Common myeloid progenitor, CD34-positive (primary cell): ENCODE measurements at regions not wholly inside any gene's neighbourhood (a gene's known extent, or its start where the extent isn't known, plus 50 kb on each side); places are given as distances from the start of the nearest gene placed in this dataset.
"Not testable (repeated sequence)": the region's sequence is repeated elsewhere in the genome, so short reads cannot be mapped to it uniquely, and the experiment has no call there.

Source experiments
- CTCF ChIA-PET: fragments of 350-600 bp; sonication (Branson Sonifier 250); formaldehyde crosslinking; loops from one replicate; lab custom pipeline; 2021; ENCODE audit warnings: antibody characterized with exemption; lab: Charles Lee
- POLR2A ChIA-PET: fragments of 350-600 bp; sonication (Branson Sonifier 250); formaldehyde crosslinking; loops from one replicate; lab custom pipeline; 2021; ENCODE audit warnings: antibody characterized with exemption; lab: Charles Lee
- DNase-seq, 3 donors: peaks; one replicate each; pipeline versions ENCODE4 v3.0.0 to v3.0.0-alpha.2; 2013
- H3K27ac ChIP-seq, 2 experiments: 1 replicate in 1 of 2; 2 replicates in 1 of 2; pipeline ENCODE4 v1.7.0; 2013; ENCODE audit warnings: inconsistent platforms in 2 of 2, low read length in 2 of 2, mild to moderate bottlenecking in 2 of 2, low read depth in 1 of 2, moderate library complexity in 1 of 2; ENCODE audit not compliant: severe bottlenecking in 2 of 2, insufficient read depth in 1 of 2, poor library complexity in 1 of 2
- H3K27me3 ChIP-seq, 5 experiments: replicated peaks in 2 of 5; 1 replicate in 3 of 5; 2 replicates in 2 of 5; pipeline versions ENCODE4 v1.6.1 to v1.7.0; 2013; ENCODE audit warnings: low read length in 4 of 5, mild to moderate bottlenecking in 2 of 5, moderate library complexity in 2 of 5, inconsistent platforms in 1 of 5; ENCODE audit not compliant: insufficient read depth in 5 of 5, control insufficient read depth in 4 of 5
- H3K36me3 ChIP-seq, 4 experiments: 1 replicate in 2 of 4; 2 replicates in 2 of 4; pipeline versions ENCODE4 v1.6.1 to v1.7.0; 2013; ENCODE audit warnings: low read length in 3 of 4, control low read depth in 1 of 4, mild to moderate bottlenecking in 1 of 4; ENCODE audit not compliant: control insufficient read depth in 4 of 4, insufficient read depth in 4 of 4
- H3K4me1 ChIP-seq, 4 experiments: 1 replicate in 3 of 4; 2 replicates in 1 of 4; pipeline versions ENCODE4 v1.6.1 to v1.7.1; 2013; ENCODE audit warnings: low read length in 3 of 4, mild to moderate bottlenecking in 3 of 4, control low read depth in 1 of 4, inconsistent platforms in 1 of 4, moderate library complexity in 1 of 4; ENCODE audit not compliant: control insufficient read depth in 4 of 4, insufficient read depth in 4 of 4; ENCODE audit errors: control extremely low read depth in 1 of 4
- H3K4me3 ChIP-seq, 7 experiments: 1 replicate in 4 of 7; 2 replicates in 3 of 7; pipeline versions ENCODE4 v1.5.1 to v1.7.0; 2013; ENCODE audit warnings: mild to moderate bottlenecking in 7 of 7, low read length in 6 of 7, moderate library complexity in 6 of 7, inconsistent platforms in 2 of 7, low read depth in 2 of 7, control low read depth in 1 of 7; ENCODE audit not compliant: insufficient read depth in 4 of 7, control insufficient read depth in 1 of 7; ENCODE audit errors: extremely low read depth in 1 of 7
- H3K9me3 ChIP-seq, 5 experiments: 1 replicate in 4 of 5; 2 replicates in 1 of 5; pipeline versions ENCODE4 v1.6.1 to v1.7.1; 2013; ENCODE audit warnings: low read length in 4 of 5, mild to moderate bottlenecking in 2 of 5, inconsistent platforms in 1 of 5, low read depth in 1 of 5, moderate library complexity in 1 of 5; ENCODE audit not compliant: control insufficient read depth in 4 of 5, insufficient read depth in 2 of 5; ENCODE audit errors: control extremely low read depth in 1 of 5
- WGBS: methylation state at CpG from one replicate; pipeline ENCODE4 v1.1.5; 2013; ENCODE audit not compliant: insufficient coverage; 5-methylcytosine and 5-hydroxymethylcytosine counted together

DNA sequence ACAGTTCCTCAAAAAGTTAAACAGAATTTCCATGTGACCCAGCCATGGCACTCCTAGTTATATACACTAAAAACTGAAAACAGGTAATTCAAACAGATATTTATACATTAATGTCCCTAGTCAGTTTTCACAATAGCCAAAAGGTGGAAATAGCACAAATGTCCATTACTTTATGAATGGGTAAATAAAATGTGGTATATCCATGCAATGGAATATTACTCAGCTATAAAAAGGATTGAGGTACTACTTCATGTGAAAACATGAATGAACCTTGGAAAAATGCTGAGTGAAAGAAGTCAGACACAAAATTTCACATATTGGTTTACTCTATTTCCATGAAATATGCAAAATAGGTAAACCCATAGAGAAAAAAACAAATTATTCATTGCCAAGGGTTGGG is 351.8 kb upstream of the AMOT start:
- ChIA-PET CTCF (no interaction called here), POLR2A (no interaction called here)
- Histone ChIP-seq H3K36me3 (no peaks in the 10 kb centered on the region), H3K4me3 (no peak overlapping the region), H3K27ac (no peak overlapping the region), H3K27me3 (no peaks in the 10 kb centered on the region), H3K4me1 (no peaks in the 10 kb centered on the region), H3K9me3 (no peaks in the 10 kb centered on the region)
- no peak for DNase-seq

- Histone ChIP-seq H3K9me3 (peaks cover 0 to 2% (median 0%) of the 10 kb centered on the region in 5 experiments), H3K4me3 (no peak overlapping the region), H3K36me3 (no peaks in the 10 kb centered on the region), H3K27me3 (no peaks in the 10 kb centered on the region), H3K4me1 (no peaks in the 10 kb centered on the region), H3K27ac (no peak overlapping the region)
- 88% methylated on average over 5 of the region's 8 CpGs for WGBS
- CTCF ChIA-PET, result no interaction called here
- no peak for DNase-seq
- POLR2A ChIA-PET, result no interaction called here
These were observed 316.9 kb upstream of the AMOT start for GRCh38 chrX:113157496-113157895.

DNA sequence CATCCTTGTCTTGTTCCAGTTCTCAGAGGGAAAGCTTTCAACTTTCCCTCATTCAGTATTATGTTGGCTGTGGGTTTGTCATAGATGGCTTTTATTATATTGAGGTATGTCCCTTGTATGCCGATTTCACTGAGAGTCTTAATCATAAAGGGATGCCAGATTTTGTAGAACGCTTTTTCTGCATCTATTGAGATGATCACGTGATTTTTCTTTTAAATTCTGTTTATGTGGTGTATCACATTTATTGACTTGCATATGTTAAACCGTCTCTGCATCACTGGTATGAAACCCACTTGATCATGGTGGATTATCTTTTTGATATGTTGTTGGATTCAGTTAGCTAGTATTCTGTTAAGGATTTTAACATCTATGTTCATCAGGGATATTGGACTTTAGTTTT is 313.7 kb upstream of the AMOT start:
- H3K27ac ChIP-seq, DNase-seq, H3K9me3 ChIP-seq, H3K27me3 ChIP-seq, POLR2A ChIA-PET, H3K4me3 ChIP-seq, H3K4me1 ChIP-seq, H3K36me3 ChIP-seq, CTCF ChIA-PET: not testable (repeated sequence)
- 100% methylated on average over 1 of the region's 4 CpGs for WGBS

- no peaks in the 10 kb centered on the region for H3K27me3 ChIP-seq
- H3K4me3 ChIP-seq, result no peak overlapping the region
- ChIA-PET CTCF (no interaction called here), POLR2A (no interaction called here)
- no peaks in the 10 kb centered on the region for H3K36me3 ChIP-seq
- no peaks in the 10 kb centered on the region for H3K4me1 ChIP-seq
- WGBS, result no CpG with 5 or more reads among the region's 1 CpG
- H3K9me3 ChIP-seq, result no peaks in the 10 kb centered on the region
- H3K27ac ChIP-seq, result no peak overlapping the region
- no peak for DNase-seq
These were observed 296.2 kb upstream of the AMOT start for GRCh38 chrX:113136836-113137235.

- H3K36me3 ChIP-seq, result no peaks in the 10 kb centered on the region
- no peaks in the 10 kb centered on the region for H3K27me3 ChIP-seq
- ChIA-PET CTCF (no interaction called here), POLR2A (no interaction called here)
- DNase-seq, result no peak
- no peaks in the 10 kb centered on the region for H3K9me3 ChIP-seq
- no peak overlapping the region for H3K4me3 ChIP-seq
- WGBS, result no CpG with 5 or more reads among the region's 1 CpG
- no peak overlapping the region for H3K27ac ChIP-seq
- no peaks in the 10 kb centered on the region for H3K4me1 ChIP-seq
These were observed 292.7 kb upstream of the AMOT start for GRCh38 chrX:113133316-113133715.

DNA sequence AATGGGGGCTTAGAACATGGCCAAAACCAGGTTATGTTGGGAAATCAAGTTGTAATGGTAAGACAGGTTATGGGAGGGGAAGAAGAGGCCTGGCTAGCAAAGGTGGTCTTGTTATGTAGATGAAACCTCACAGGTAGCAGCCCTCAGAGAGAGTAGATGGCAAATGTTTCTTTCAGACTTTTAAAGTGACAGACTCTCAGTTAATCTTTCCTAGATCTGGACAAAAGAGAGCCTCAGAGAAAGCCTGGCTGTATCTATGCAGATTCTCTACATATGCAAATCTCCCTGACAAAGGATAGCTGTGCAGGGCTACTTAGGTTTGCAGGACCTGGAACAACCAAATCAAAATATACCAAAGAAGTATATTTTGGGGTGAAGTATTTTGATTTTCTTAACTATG is 284.1 kb upstream of the AMOT start:
- no peak for DNase-seq
- H3K36me3 ChIP-seq, result no peaks in the 10 kb centered on the region
- H3K27ac ChIP-seq, result no peak overlapping the region
- CTCF ChIA-PET, result no interaction called here
- no peak overlapping the region for H3K4me3 ChIP-seq
- no peaks in the 10 kb centered on the region for H3K27me3 ChIP-seq
- no peaks in the 10 kb centered on the region for H3K4me1 ChIP-seq
- no peaks in the 10 kb centered on the region for H3K9me3 ChIP-seq
- POLR2A ChIA-PET, result no interaction called here

GRCh38 chrX:113075521-113075920 is 234.9 kb upstream of the AMOT start:
- Histone ChIP-seq H3K27ac (no peak overlapping the region), H3K36me3 (no peaks in the 10 kb centered on the region), H3K9me3 (no peaks in the 10 kb centered on the region), H3K4me3 (no peak overlapping the region), H3K4me1 (no peaks in the 10 kb centered on the region), H3K27me3 (no peaks in the 10 kb centered on the region)
- POLR2A ChIA-PET, result no interaction called here
- DNase-seq, result no peak
- CTCF ChIA-PET, result no interaction called here

DNA sequence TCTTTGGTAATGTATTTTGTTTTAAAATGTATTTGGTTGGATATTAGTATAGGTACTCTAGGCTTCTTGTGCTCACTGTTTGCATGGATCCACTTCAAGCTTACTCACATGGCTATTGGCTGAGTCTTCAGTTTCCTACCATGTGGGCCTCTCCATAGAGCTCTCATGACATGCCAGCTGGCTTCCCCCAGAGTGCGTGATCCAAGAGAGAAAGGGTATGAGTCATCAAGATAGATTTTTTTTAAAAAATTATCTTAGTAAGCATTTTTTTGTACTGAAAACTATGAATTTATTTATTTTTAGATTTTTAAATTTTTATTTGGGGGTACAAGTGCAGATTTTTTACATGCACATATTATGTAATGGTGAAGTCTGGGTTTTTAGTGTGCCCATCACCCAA is 219.1 kb upstream of the AMOT start:
- no CpG with 5 or more reads among the region's 1 CpG for WGBS
- Histone ChIP-seq H3K27me3 (no peaks in the 10 kb centered on the region), H3K36me3 (no peaks in the 10 kb centered on the region), H3K4me3 (no peak overlapping the region), H3K9me3 (no peaks in the 10 kb centered on the region), H3K27ac (no peak overlapping the region), H3K4me1 (no peaks in the 10 kb centered on the region)
- POLR2A ChIA-PET, result no interaction called here
- CTCF ChIA-PET, result no interaction called here
- no peak for DNase-seq
